DOHH2 (cell line): ENCODE measurements at regions not wholly inside any gene's neighbourhood (a gene's known extent, or its start where the extent isn't known, plus 50 kb on each side); places are given as distances from the start of the nearest gene placed in this dataset.

ENCODE experiments used
- CTCF ChIP-seq: fragments of 200-600 bp; sonication (generic); IDR thresholded peaks from one replicate; pipeline ENCODE4 v1.5.1; 2014; ENCODE audit warnings: antibody characterized with exemption, mild to moderate bottlenecking, low read depth, low read length; ENCODE audit not compliant: poor library complexity, severe bottlenecking
- EZH2phosphoT487 ChIP-seq: fragments of 200-600 bp; sonication (generic); IDR thresholded peaks from 2 replicates; pipeline ENCODE4 v1.6.1; 2017; ENCODE audit warnings: borderline replicate concordance, mild to moderate bottlenecking, antibody characterized with exemption, low read length, moderate library complexity, mixed read lengths

DNA sequence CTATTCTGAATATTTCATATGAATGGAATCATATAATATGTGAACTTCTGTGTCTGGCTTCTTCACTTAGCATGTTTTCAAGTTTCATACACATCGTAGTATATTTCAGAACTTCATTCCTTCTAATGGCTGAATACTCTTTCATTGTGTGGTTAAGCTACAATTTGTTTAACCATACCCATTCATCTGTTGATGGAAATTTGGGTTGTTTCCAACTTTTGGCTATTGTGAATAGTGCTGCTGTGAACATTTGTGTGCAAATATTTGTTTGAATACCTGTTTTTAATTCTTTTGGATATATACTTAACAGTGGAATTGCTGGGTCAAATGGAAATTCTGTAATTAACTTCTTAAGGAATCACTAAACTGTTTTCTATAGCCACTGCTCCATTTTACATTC, 86.0 kb upstream of the MDFIC start:
- TF ChIP-seq CTCF (no peak), EZH2phosphoT487 (no peak)
